H1 (cell line): ENCODE measurements at regions not wholly inside any gene's neighbourhood (a gene's known extent, or its start where the extent isn't known, plus 50 kb on each side); places are given as distances from the start of the nearest gene placed in this dataset.

Experiments
- CTCF ChIA-PET: fragments of 300-600 bp; sonication (Branson Sonifier 250); formaldehyde crosslinking; loops from one replicate; lab custom pipeline; 2021; ENCODE audit not compliant: partially characterized antibody; lab: Charles Lee
- POLR2A ChIA-PET: fragments of 300-600 bp; sonication (Branson Sonifier 250); formaldehyde crosslinking; loops from one replicate; lab custom pipeline; 2021; ENCODE audit warnings: inconsistent platforms; ENCODE audit not compliant: partially characterized antibody; lab: Charles Lee
- DNase-seq, 2 experiments: peaks; one replicate each; pipeline versions ENCODE4 v3.0.0 to v3.0.0-alpha.2; 2010 to 2022; ENCODE audit warnings: low spot score in 2 of 2, low read depth in 1 of 2, mixed read lengths in 1 of 2
- FAIRE-seq: peaks from 2 replicates; lab custom pipeline; 2011; peaks lifted over from hg19 to GRCh38; lab: Jason Lieb, UNC
- H2AFZ ChIP-seq: 2 replicates; pipeline ENCODE4 v1.8.1; 2012; ENCODE audit warnings: low read length, inconsistent platforms
- H2AK5ac ChIP-seq: 2 replicates; pipeline ENCODE4 v1.6.1; 2013; ENCODE audit warnings: low read depth, low read length
- H2BK120ac ChIP-seq: replicated peaks from 2 replicates; pipeline ENCODE3; 2013; ENCODE audit warnings: low read depth, low read length, inconsistent platforms
- H2BK12ac ChIP-seq: 2 replicates; pipeline ENCODE4 v1.6.1; 2013; ENCODE audit warnings: low read depth, low read length
- H2BK15ac ChIP-seq: 2 replicates; pipeline ENCODE4 v1.6.1; 2013; ENCODE audit warnings: low read length
- H2BK20ac ChIP-seq: 2 replicates; pipeline ENCODE4 v1.6.1; 2013; ENCODE audit warnings: low read length
- H2BK5ac ChIP-seq: 2 replicates; pipeline ENCODE4 v1.6.1; 2013; ENCODE audit warnings: low read depth, low read length
- H3K14ac ChIP-seq: 2 replicates; pipeline ENCODE4 v1.6.1; 2013; ENCODE audit warnings: inconsistent platforms; ENCODE audit not compliant: insufficient read length
- H3K18ac ChIP-seq: 2 replicates; pipeline ENCODE4 v1.6.1; 2013; ENCODE audit warnings: low read length; ENCODE audit errors: extremely low read depth
- H3K23ac ChIP-seq: 2 replicates; pipeline ENCODE4 v1.6.1; 2013; ENCODE audit warnings: inconsistent platforms; ENCODE audit not compliant: insufficient read length
- H3K23me2 ChIP-seq: 2 replicates; pipeline ENCODE4 v1.6.1; 2013; ENCODE audit warnings: low read depth, low read length
- H3K27ac ChIP-seq: 2 replicates; pipeline ENCODE4 v1.6.1; 2011; ENCODE audit warnings: low read depth, low read length, inconsistent platforms
- H3K27me3 ChIP-seq, 4 experiments: replicated peaks in 1 of 4; 1 replicate in 1 of 4; 2 replicates in 3 of 4; pipeline versions ENCODE4 v1.6.1 to v1.8.1; 2011 to 2013; ENCODE audit warnings: low read length in 3 of 4, mild to moderate bottlenecking in 3 of 4, inconsistent platforms in 2 of 4, mixed read lengths in 2 of 4, moderate library complexity in 1 of 4; ENCODE audit not compliant: control insufficient read depth in 3 of 4, insufficient read depth in 3 of 4; ENCODE audit errors: extremely low read depth in 1 of 4
- H3K36me3 ChIP-seq, 4 experiments: 2 replicates each; pipeline versions ENCODE4 v1.6.1 to v1.8.1; 2011 to 2013; ENCODE audit warnings: mild to moderate bottlenecking in 4 of 4, low read length in 3 of 4, moderate library complexity in 2 of 4, control low read depth in 1 of 4, inconsistent platforms in 1 of 4; ENCODE audit not compliant: insufficient read depth in 4 of 4, control insufficient read depth in 2 of 4
- H3K4ac ChIP-seq: replicated peaks from 2 replicates; pipeline ENCODE3; 2013; ENCODE audit warnings: low read length, low read depth, mixed read lengths, inconsistent platforms; ENCODE audit not compliant: insufficient read length
- H3K4me1 ChIP-seq, 4 experiments: replicated peaks in 1 of 4; 1 replicate in 1 of 4; 2 replicates in 3 of 4; pipeline versions ENCODE4 v1.6.1 to v1.8.1; 2011 to 2013; ENCODE audit warnings: low read length in 3 of 4, inconsistent platforms in 2 of 4, mixed read lengths in 1 of 4; ENCODE audit not compliant: insufficient read depth in 4 of 4, control insufficient read depth in 3 of 4
- H3K4me2 ChIP-seq, 2 experiments: 2 replicates each; pipeline versions ENCODE4 v1.6.1 to v1.8.1; 2011 to 2013; ENCODE audit warnings: low read depth in 2 of 2, low read length in 2 of 2, control low read depth in 1 of 2, inconsistent platforms in 1 of 2, mild to moderate bottlenecking in 1 of 2; ENCODE audit not compliant: insufficient read depth in 1 of 2
- H3K4me3 ChIP-seq, 4 experiments: fragments of 200-600, 300-600 bp in 1 of 4; sonication (generic), shearing (Covaris generic), sonication (Bioruptor Twin) in 1 of 4; 2 replicates each; pipeline versions ENCODE4 v1.5.1 to v1.8.1; 2011 to 2016; ENCODE audit warnings: low read length in 4 of 4, low read depth in 3 of 4, control low read depth in 2 of 4, inconsistent platforms in 2 of 4, mild to moderate bottlenecking in 2 of 4, mixed read lengths in 1 of 4, moderate library complexity in 1 of 4; ENCODE audit not compliant: insufficient read depth in 2 of 4; ENCODE audit errors: extremely low read depth in 1 of 4
- H3K56ac ChIP-seq: replicated peaks from 2 replicates; pipeline ENCODE3; 2013; ENCODE audit warnings: low read depth, mild to moderate bottlenecking, mixed read lengths, low read length, inconsistent platforms; ENCODE audit not compliant: insufficient read length
- H3K79me1 ChIP-seq: 2 replicates; pipeline ENCODE4 v1.6.1; 2013; ENCODE audit warnings: low read depth, low read length, control low read depth
- H3K79me2 ChIP-seq, 2 experiments: 2 replicates each; pipeline versions ENCODE4 v1.6.1 to v1.8.1; 2012 to 2013; ENCODE audit warnings: low read length in 2 of 2, mild to moderate bottlenecking in 2 of 2, inconsistent platforms in 1 of 2; ENCODE audit not compliant: insufficient read depth in 2 of 2, control insufficient read depth in 1 of 2
- H3K9ac ChIP-seq, 4 experiments: replicated peaks in 1 of 4; 1 replicate in 1 of 4; 2 replicates in 3 of 4; pipeline versions ENCODE4 v1.6.1 to v1.8.1; 2011 to 2013; ENCODE audit warnings: low read depth in 3 of 4, low read length in 3 of 4, control low read depth in 2 of 4, mild to moderate bottlenecking in 2 of 4, moderate library complexity in 2 of 4, inconsistent platforms in 1 of 4; ENCODE audit errors: extremely low read depth in 1 of 4
- H3K9me3 ChIP-seq, 2 experiments: 2 replicates each; pipeline versions ENCODE4 v1.6.1 to v1.8.1; 2012 to 2013; ENCODE audit warnings: mild to moderate bottlenecking in 2 of 2, moderate library complexity in 2 of 2, control low read depth in 1 of 2, inconsistent platforms in 1 of 2, low read depth in 1 of 2, low read length in 1 of 2, mixed read lengths in 1 of 2; ENCODE audit not compliant: insufficient read depth in 2 of 2
- H4K20me1 ChIP-seq, 2 experiments: replicated peaks in 1 of 2; 2 replicates each; pipeline versions ENCODE3 to v1.8.1; 2011 to 2013; ENCODE audit warnings: inconsistent platforms in 2 of 2, low read length in 2 of 2, mild to moderate bottlenecking in 1 of 2; ENCODE audit not compliant: insufficient read depth in 2 of 2, control insufficient read depth in 1 of 2
- H4K5ac ChIP-seq: 2 replicates; pipeline ENCODE4 v1.6.1; 2013; ENCODE audit warnings: low read length, low read depth, mixed read lengths, inconsistent platforms; ENCODE audit not compliant: insufficient read length
- H4K8ac ChIP-seq: 2 replicates; pipeline ENCODE4 v1.8.0; 2013; ENCODE audit warnings: mild to moderate bottlenecking, moderate library complexity, low read length, inconsistent platforms; ENCODE audit not compliant: insufficient read depth; ENCODE audit errors: extremely low read depth
- H4K91ac ChIP-seq: replicated peaks from 2 replicates; pipeline ENCODE3; 2013; ENCODE audit warnings: low read length, mixed read lengths, inconsistent platforms; ENCODE audit not compliant: insufficient read length
- ATF2 ChIP-seq: IDR thresholded peaks from 2 replicates; pipeline ENCODE4 v1.6.1; 2012; ENCODE audit warnings: low read length, inconsistent platforms
- CEBPB ChIP-seq: IDR thresholded peaks from 2 replicates; pipeline ENCODE4 v1.6.1; 2012; ENCODE audit warnings: low read depth, low read length
- CHD2 ChIP-seq: IDR thresholded peaks from 2 replicates; pipeline ENCODE4 v1.6.1; 2012; ENCODE audit warnings: low read length, improper control_type of control experiment
- CTCF ChIP-seq, 3 experiments: IDR thresholded peaks; 1 replicate in 2 of 3; 2 replicates in 1 of 3; pipeline versions ENCODE4 v1.5.1 to v1.6.1; 2011; ENCODE audit warnings: low read length in 3 of 3, mild to moderate bottlenecking in 3 of 3, inconsistent platforms in 2 of 3, low read depth in 1 of 3, moderate library complexity in 1 of 3; ENCODE audit not compliant: insufficient read depth in 1 of 3; ENCODE audit errors: control extremely low read depth in 1 of 3
- FOSL1 ChIP-seq: IDR thresholded peaks from 2 replicates; pipeline ENCODE4 v1.6.1; 2011; ENCODE audit warnings: mild to moderate bottlenecking, low read depth, low read length, moderate library complexity; ENCODE audit not compliant: insufficient read depth
- HDAC2 ChIP-seq, 2 experiments: fragments of 300-600 bp in 1 of 2; sonication (generic) in 1 of 2; IDR thresholded peaks; 2 replicates each; pipeline ENCODE4 v1.6.1; 2011 to 2012; ENCODE audit warnings: low read depth in 2 of 2, low read length in 2 of 2, mild to moderate bottlenecking in 2 of 2, moderate library complexity in 2 of 2, borderline replicate concordance in 1 of 2, inconsistent platforms in 1 of 2
- HDAC6 ChIP-seq: IDR thresholded peaks from one replicate; pipeline ENCODE4 v1.7.1; 2012; ENCODE audit warnings: low read depth, mild to moderate bottlenecking, inconsistent platforms, low read length, moderate library complexity
- JUN ChIP-seq: IDR thresholded peaks from 2 replicates; pipeline ENCODE4 v1.6.1; 2011; ENCODE audit warnings: low read depth, mild to moderate bottlenecking, improper control_type of control experiment, low read length
- RXRA ChIP-seq: IDR thresholded peaks from 2 replicates; pipeline ENCODE4 v1.6.1; 2011; ENCODE audit warnings: low read depth, mild to moderate bottlenecking, low read length, moderate library complexity; ENCODE audit not compliant: insufficient read depth
- WGBS, 2 experiments: shearing (Covaris generic) in 1 of 2; methylation state at CpG; one replicate each; pipeline versions ENCODE4 v1.1.6 to v1.1.7; 2013 to 2015; ENCODE audit warnings: low lambda C conversion rate in 2 of 2, mixed read lengths in 2 of 2, inconsistent platforms in 1 of 2, low coverage in 1 of 2, missing lambda C conversion rate in 1 of 2; ENCODE audit not compliant: insufficient replicate concordance in 2 of 2, insufficient coverage in 1 of 2, insufficient read length in 1 of 2; ENCODE audit errors: extremely low coverage in 1 of 2, missing lambda C conversion rate in 1 of 2; 5-methylcytosine and 5-hydroxymethylcytosine counted together

- H2BK120ac ChIP-seq, result no peak overlapping the region
- ChIA-PET POLR2A (no interaction called here), CTCF (interaction anchor here (2.1 kb wide), 1 partner anchor 11 kb away, joined by 4 read pairs; no protein-coding TSS in a partner anchor)
- H2AFZ ChIP-seq, result no peak overlapping the region
- H2BK12ac ChIP-seq, result no peak overlapping the region
- no peak overlapping the region for H4K91ac ChIP-seq
- H2BK15ac ChIP-seq, result no peak overlapping the region
- no peaks in the 10 kb centered on the region for H3K79me2 ChIP-seq
- no peak overlapping the region for H3K23ac ChIP-seq
- no peak overlapping the region for H2BK20ac ChIP-seq
- H4K8ac ChIP-seq, result no peak overlapping the region
- no peaks in the 10 kb centered on the region for H3K9me3 ChIP-seq
- no peaks in the 10 kb centered on the region for H3K36me3 ChIP-seq
- H3K9ac ChIP-seq, result no peak overlapping the region
- no peak overlapping the region for H3K4me2 ChIP-seq
- FAIRE-seq, result no peak
- no peaks in the 10 kb centered on the region for H3K23me2 ChIP-seq
- no peaks in the 10 kb centered on the region for H3K79me1 ChIP-seq
- H3K56ac ChIP-seq, result no peak overlapping the region
- H3K4ac ChIP-seq, result no peak overlapping the region
- H3K18ac ChIP-seq, result no peak overlapping the region
- H3K27ac ChIP-seq, result no peak overlapping the region
- H3K27me3 ChIP-seq, result no peaks in the 10 kb centered on the region
- 90% methylated on average over 3 of the region's 3 CpGs; no CpG with 5 or more reads in 1 of the 2 experiments for WGBS, 2 experiments
- H3K14ac ChIP-seq, result no peak overlapping the region
- no peak for DNase-seq
- H3K4me1 ChIP-seq, result 0 out of 7 replicates have a peak, but pooled peaks cover 0 to 3% (median 0%) of the 10 kb centered on the region in 4 experiments
- H2AK5ac ChIP-seq, result no peak overlapping the region
- no peak overlapping the region for H3K4me3 ChIP-seq
- H2BK5ac ChIP-seq, result no peak overlapping the region
- no peak overlapping the region for H4K5ac ChIP-seq
- H4K20me1 ChIP-seq, result no peaks in the 10 kb centered on the region
- TF ChIP-seq FOSL1 (no peak), CHD2 (no peak), CTCF (IDR thresholded peaks at IDR 0.05; ENCODE audit: control extremely low read depth in 1 of 3, insufficient read depth in 1 of 3, low read depth in 1 of 3, low read length in 3 of 3) (no peak), HDAC6 (no peak), HDAC2 (IDR thresholded peaks at IDR 0.05; ENCODE audit: borderline replicate concordance in 1 of 2, low read depth in 2 of 2, low read length in 2 of 2) (no peak), CEBPB (no peak), RXRA (no peak), ATF2 (no peak), JUN (no peak)
Observed at GRCh38 chr15:53397041-53397616, 362.3 kb downstream of the WDR72 start.
